ENCODE measurements at regions not wholly inside any gene's neighbourhood (a gene's known extent, or its start where the extent isn't known, plus 50 kb on each side); places are given as distances from the start of the nearest gene placed in this dataset.
A peak's percentile ranks its signal among the peaks of the same experiment; 100 is the strongest.

DNA sequence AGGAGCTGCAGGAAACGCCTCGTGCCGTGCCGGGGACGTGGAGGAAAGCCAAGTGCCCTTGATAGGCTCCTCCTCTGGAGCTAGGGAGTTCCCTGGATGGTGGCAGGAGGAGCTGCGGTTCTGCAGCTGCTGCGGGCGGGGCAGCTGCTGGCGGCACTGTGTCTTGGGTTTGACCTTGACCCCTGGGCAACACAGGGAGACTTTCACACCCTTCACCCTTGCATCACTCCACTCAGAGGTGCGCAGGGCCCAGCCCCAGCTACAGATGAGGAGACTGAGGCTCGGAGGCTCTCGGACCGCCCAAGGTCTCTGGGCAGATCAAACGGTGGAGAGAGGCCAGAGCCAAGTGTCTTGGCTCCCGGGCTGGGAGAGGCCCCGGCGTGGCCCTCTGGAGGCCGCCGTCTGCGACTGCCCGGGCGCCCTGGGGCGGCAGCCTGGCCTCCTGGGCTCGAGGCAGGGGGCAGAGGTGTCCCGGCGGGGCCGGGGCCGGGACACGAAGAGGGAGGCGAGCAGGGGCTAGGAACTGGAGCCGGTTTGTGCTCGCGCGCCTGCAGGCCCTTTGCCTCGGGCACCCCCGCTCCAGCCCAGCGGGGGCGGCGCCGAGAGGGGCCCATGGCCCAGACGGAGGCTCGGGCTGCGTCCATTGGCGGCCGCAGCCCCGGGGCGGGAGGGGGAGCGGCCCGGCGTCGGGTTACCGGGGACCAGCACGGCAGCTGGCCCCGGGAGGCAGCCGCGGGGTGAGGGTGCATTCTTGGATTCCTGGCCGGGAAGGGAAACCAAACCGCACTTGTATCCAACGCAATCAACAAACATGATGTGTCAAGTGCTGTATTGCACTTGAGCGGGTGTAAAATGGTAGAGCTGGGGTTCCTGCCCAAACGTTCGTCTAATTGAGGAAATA lies 129.6 kb upstream of the SLC1A4 start:
- TF ChIP-seq, protein P1, sequence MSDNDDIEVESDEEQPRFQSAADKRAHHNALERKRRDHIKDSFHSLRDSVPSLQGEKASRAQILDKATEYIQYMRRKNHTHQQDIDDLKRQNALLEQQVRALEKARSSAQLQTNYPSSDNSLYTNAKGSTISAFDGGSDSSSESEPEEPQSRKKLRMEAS (IDR thresholded peaks at IDR 0.05) = peak; percentile 61
- TF ChIP-seq, protein P2, sequence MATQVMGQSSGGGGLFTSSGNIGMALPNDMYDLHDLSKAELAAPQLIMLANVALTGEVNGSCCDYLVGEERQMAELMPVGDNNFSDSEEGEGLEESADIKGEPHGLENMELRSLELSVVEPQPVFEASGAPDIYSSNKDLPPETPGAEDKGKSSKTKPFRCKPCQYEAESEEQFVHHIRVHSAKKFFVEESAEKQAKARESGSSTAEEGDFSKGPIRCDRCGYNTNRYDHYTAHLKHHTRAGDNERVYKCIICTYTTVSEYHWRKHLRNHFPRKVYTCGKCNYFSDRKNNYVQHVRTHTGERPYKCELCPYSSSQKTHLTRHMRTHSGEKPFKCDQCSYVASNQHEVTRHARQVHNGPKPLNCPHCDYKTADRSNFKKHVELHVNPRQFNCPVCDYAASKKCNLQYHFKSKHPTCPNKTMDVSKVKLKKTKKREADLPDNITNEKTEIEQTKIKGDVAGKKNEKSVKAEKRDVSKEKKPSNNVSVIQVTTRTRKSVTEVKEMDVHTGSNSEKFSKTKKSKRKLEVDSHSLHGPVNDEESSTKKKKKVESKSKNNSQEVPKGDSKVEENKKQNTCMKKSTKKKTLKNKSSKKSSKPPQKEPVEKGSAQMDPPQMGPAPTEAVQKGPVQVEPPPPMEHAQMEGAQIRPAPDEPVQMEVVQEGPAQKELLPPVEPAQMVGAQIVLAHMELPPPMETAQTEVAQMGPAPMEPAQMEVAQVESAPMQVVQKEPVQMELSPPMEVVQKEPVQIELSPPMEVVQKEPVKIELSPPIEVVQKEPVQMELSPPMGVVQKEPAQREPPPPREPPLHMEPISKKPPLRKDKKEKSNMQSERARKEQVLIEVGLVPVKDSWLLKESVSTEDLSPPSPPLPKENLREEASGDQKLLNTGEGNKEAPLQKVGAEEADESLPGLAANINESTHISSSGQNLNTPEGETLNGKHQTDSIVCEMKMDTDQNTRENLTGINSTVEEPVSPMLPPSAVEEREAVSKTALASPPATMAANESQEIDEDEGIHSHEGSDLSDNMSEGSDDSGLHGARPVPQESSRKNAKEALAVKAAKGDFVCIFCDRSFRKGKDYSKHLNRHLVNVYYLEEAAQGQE (IDR thresholded peaks at IDR 0.05; ENCODE audit: low read depth) = no peak
- TF ChIP-seq FOXM1 (IDR thresholded peaks at IDR 0.05; ENCODE audit: borderline replicate concordance, low read depth) = no peak
- TF ChIP-seq, protein P3, sequence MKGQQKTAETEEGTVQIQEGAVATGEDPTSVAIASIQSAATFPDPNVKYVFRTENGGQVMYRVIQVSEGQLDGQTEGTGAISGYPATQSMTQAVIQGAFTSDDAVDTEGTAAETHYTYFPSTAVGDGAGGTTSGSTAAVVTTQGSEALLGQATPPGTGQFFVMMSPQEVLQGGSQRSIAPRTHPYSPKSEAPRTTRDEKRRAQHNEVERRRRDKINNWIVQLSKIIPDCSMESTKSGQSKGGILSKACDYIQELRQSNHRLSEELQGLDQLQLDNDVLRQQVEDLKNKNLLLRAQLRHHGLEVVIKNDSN (IDR thresholded peaks at IDR 0.05) = no peak
- no peak for TF ChIP-seq CEBPB (IDR thresholded peaks at IDR 0.05)

All from Ishikawa (cell line).